IMR-90 (cell line): ENCODE measurements at regions not wholly inside any gene's neighbourhood (a gene's known extent, or its start where the extent isn't known, plus 50 kb on each side); places are given as distances from the start of the nearest gene placed in this dataset.
"Not testable (repeated sequence)": the region's sequence is repeated elsewhere in the genome, so short reads cannot be mapped to it uniquely, and the experiment has no call there.

Experiments
- ATAC-seq: fragments of 200-7000 bp; cut with Tn5 transposase; 2 replicates; pipeline ENCODE4 v1.9.1; 2020; ENCODE audit warnings: low read depth, mild to moderate bottlenecking, moderate library complexity
- BruUV-seq: library from RNA; stranded (reverse); fragments of 400-500 nt; replicated peaks from 2 replicates; lab custom pipeline; 2021; lab: Mats Ljungman, UMichigan
- CTCF ChIA-PET: fragments of 300-600 bp; formaldehyde crosslinking; extraction: SDS; loops from one replicate; lab custom pipeline; 2021; ENCODE audit warnings: antibody characterized with exemption; lab: Yijun Ruan, JAX
- POLR2A ChIA-PET: fragments of 300-600 bp; sonication (Branson Sonifier 250); formaldehyde crosslinking; loops from one replicate; lab custom pipeline; 2022; ENCODE audit warnings: antibody characterized with exemption; ENCODE audit not compliant: unreplicated experiment; lab: Charles Lee
- DNase-seq: peaks from one replicate; pipeline ENCODE4 v3.0.0; 2013
- H2AFZ ChIP-seq: replicated peaks from 2 replicates; pipeline ENCODE3; 2013; ENCODE audit warnings: low read length, mild to moderate bottlenecking; ENCODE audit not compliant: poor library complexity
- H2AK5ac ChIP-seq: 2 replicates; pipeline ENCODE4 v1.6.1; 2013; ENCODE audit warnings: low read depth, low read length, inconsistent platforms
- H2AK9ac ChIP-seq: replicated peaks from 2 replicates; pipeline ENCODE3; 2013; ENCODE audit warnings: mild to moderate bottlenecking, low read depth, low read length, moderate library complexity; ENCODE audit not compliant: poor library complexity
- H2BK120ac ChIP-seq: 2 replicates; pipeline ENCODE4 v1.6.1; 2013; ENCODE audit warnings: low read depth, low read length, inconsistent platforms
- H2BK15ac ChIP-seq: 3 replicates; pipeline ENCODE4 v1.6.1; 2013; ENCODE audit warnings: low read depth, low read length, inconsistent platforms
- H2BK20ac ChIP-seq: 2 replicates; pipeline ENCODE4 v1.6.1; 2013; ENCODE audit warnings: low read depth, mild to moderate bottlenecking, inconsistent platforms, low read length, moderate library complexity
- H2BK5ac ChIP-seq: 2 replicates; pipeline ENCODE4 v1.6.1; 2013; ENCODE audit warnings: mild to moderate bottlenecking, low read depth, low read length, inconsistent platforms; ENCODE audit not compliant: poor library complexity, severe bottlenecking
- H3K14ac ChIP-seq: replicated peaks from 2 replicates; pipeline ENCODE4 v1.6.1; 2013; ENCODE audit warnings: low read depth, low read length, inconsistent platforms
- H3K18ac ChIP-seq: 2 replicates; pipeline ENCODE4 v1.6.1; 2013; ENCODE audit warnings: low read depth, low read length, control low read depth
- H3K23ac ChIP-seq: 2 replicates; pipeline ENCODE4 v1.6.1; 2013; ENCODE audit warnings: low read depth, low read length, inconsistent platforms
- H3K27ac ChIP-seq: 2 replicates; pipeline ENCODE4 v1.5.1; 2013; ENCODE audit warnings: mild to moderate bottlenecking, control low read depth, low read length; ENCODE audit not compliant: insufficient read depth
- H3K27me3 ChIP-seq: 2 replicates; pipeline ENCODE4 v1.6.1; 2013; ENCODE audit warnings: low read length; ENCODE audit not compliant: control insufficient read depth, insufficient read depth
- H3K36me3 ChIP-seq: 2 replicates; pipeline ENCODE4 v1.6.1; 2013; ENCODE audit warnings: low read length, mixed read lengths; ENCODE audit not compliant: control insufficient read depth, insufficient read depth
- H3K4ac ChIP-seq: 2 replicates; pipeline ENCODE4 v1.6.1; 2013; ENCODE audit warnings: low read depth, low read length, inconsistent platforms
- H3K4me1 ChIP-seq: 2 replicates; pipeline ENCODE4 v1.6.1; 2013; ENCODE audit warnings: low read length, mixed read lengths; ENCODE audit not compliant: control insufficient read depth, insufficient read depth
- H3K4me2 ChIP-seq: 2 replicates; pipeline ENCODE4 v1.6.1; 2013; ENCODE audit warnings: low read depth, mild to moderate bottlenecking, control low read depth, low read length, moderate library complexity
- H3K4me3 ChIP-seq: 2 replicates; pipeline ENCODE4 v1.5.1; 2013; ENCODE audit warnings: low read depth, mild to moderate bottlenecking, control low read depth, low read length, moderate library complexity; ENCODE audit not compliant: insufficient read depth
- H3K56ac ChIP-seq: 2 replicates; pipeline ENCODE4 v1.6.1; 2013; ENCODE audit warnings: low read length, inconsistent platforms; ENCODE audit not compliant: insufficient read depth; ENCODE audit errors: extremely low read depth
- H3K79me1 ChIP-seq, 2 experiments: 2 replicates each; pipeline ENCODE4 v1.6.1; 2013; ENCODE audit warnings: low read length in 2 of 2, inconsistent platforms in 1 of 2, low read depth in 1 of 2
- H3K9ac ChIP-seq: 2 replicates; pipeline ENCODE4 v1.6.1; 2013; ENCODE audit warnings: low read depth, low read length, control low read depth
- H3K9me1 ChIP-seq: 2 replicates; pipeline ENCODE4 v1.6.1; 2013; ENCODE audit warnings: low read length, inconsistent platforms; ENCODE audit not compliant: insufficient read depth
- H3K9me3 ChIP-seq: 2 replicates; pipeline ENCODE4 v1.6.1; 2013; ENCODE audit warnings: low read length; ENCODE audit not compliant: control insufficient read depth, insufficient read depth
- H4K20me1 ChIP-seq: 2 replicates; pipeline ENCODE4 v1.6.1; 2013; ENCODE audit warnings: low read length, inconsistent platforms; ENCODE audit not compliant: insufficient read depth
- H4K5ac ChIP-seq: 2 replicates; pipeline ENCODE4 v1.6.1; 2013; ENCODE audit warnings: mild to moderate bottlenecking, low read depth, low read length, control low read depth
- H4K8ac ChIP-seq, 2 experiments: 2 replicates each; pipeline ENCODE4 v1.6.1; 2013; ENCODE audit warnings: low read depth in 2 of 2, low read length in 2 of 2, control low read depth in 1 of 2, inconsistent platforms in 1 of 2
- H4K91ac ChIP-seq: 2 replicates; pipeline ENCODE4 v1.6.1; 2013; ENCODE audit warnings: low read depth, low read length, inconsistent platforms; ENCODE audit not compliant: insufficient read depth
- WGBS, 2 experiments: methylation state at CpG; one replicate each; pipeline versions ENCODE4 v1.1.5 to v1.1.7; 2013; ENCODE audit warnings: missing lambda C conversion rate in 2 of 2; ENCODE audit not compliant: insufficient read length in 1 of 2; ENCODE audit errors: extremely low coverage in 2 of 2; 5-methylcytosine and 5-hydroxymethylcytosine counted together
- dilution Hi-C: fragments of 300-500 bp; cut with HindIII; formaldehyde crosslinking; loops from one replicate; pipeline ENCODE4 v1.14.3; 2018; ENCODE audit warnings: low sequenced_read_pairs; ENCODE audit not compliant: unreplicated experiment
- in situ Hi-C: fragments of 300-500 bp; cut with MboI; formaldehyde crosslinking; loops from 3 replicates; pipeline ENCODE4 v1.14.3; 2019; ENCODE audit warnings: low sequenced_read_pairs, inconsistent platforms, mixed read lengths
- intact Hi-C: fragments of 100-400 bp; cut with micrococcal nuclease; formaldehyde crosslinking; loops from 2 replicates; pipeline ENCODE4 v1.10.0; 2022

- H3K9ac ChIP-seq, H3K4me1 ChIP-seq, H3K18ac ChIP-seq, H4K91ac ChIP-seq, H3K9me3 ChIP-seq, CTCF ChIA-PET, BruUV-seq, dilution Hi-C loops, H4K5ac ChIP-seq, H3K27me3 ChIP-seq, H3K36me3 ChIP-seq, H4K8ac ChIP-seq, H3K4me2 ChIP-seq, H3K9me1 ChIP-seq, DNase-seq, in situ Hi-C loops, intact Hi-C loops, H2AFZ ChIP-seq, H3K27ac ChIP-seq, H3K14ac ChIP-seq, H2BK120ac ChIP-seq, H3K56ac ChIP-seq, H2AK5ac ChIP-seq, H3K23ac ChIP-seq, H4K20me1 ChIP-seq, H2BK20ac ChIP-seq, H3K4ac ChIP-seq, POLR2A ChIA-PET, ATAC-seq, H3K4me3 ChIP-seq, H3K79me1 ChIP-seq, H2BK15ac ChIP-seq, H2BK5ac ChIP-seq, H2AK9ac ChIP-seq: not testable (repeated sequence)
- WGBS, 2 experiments, result no CpG with 5 or more reads among the region's 4 CpGs
Measured at GRCh38 chr14:35922590-35922989, 96.5 kb downstream of the BRMS1L start.
